ENCODE measurements at regions not wholly inside any gene's neighbourhood (a gene's known extent, or its start where the extent isn't known, plus 50 kb on each side); places are given as distances from the start of the nearest gene placed in this dataset.

DNA sequence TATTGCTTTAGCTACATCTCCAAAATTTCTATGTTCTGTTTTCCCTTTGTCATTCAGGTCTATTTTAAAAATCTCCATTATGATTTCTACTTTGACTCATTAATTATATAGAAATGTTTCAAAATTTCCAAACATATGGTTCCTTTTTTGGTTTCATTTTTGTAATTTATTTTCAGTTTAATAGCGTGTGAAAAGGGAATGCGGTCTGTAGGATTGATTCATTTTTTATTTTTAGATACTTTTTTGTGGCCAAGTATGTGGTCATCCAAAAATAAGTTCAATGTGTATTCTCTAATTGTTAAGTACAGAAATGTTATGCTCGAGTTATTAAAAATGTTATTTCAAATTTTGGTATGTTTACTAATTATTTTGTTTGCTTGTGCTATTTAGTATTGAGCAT, 72.5 kb upstream of the ANKRD1 start:
- TF ChIP-seq EZH2 (IDR thresholded peaks at IDR 0.05; ENCODE audit: borderline replicate concordance) (no peak), CTCF (IDR thresholded peaks at IDR 0.05; ENCODE audit: poor library complexity) (no peak), EZH2phosphoT487 (IDR thresholded peaks at IDR 0.05; ENCODE audit: low read depth, severe bottlenecking, unreplicated experiment) (no peak)

Data from hepatocyte (in vitro differentiated cells).